Activated CD4-positive, CD25-positive, alpha-beta regulatory T cell treated with anti-CD3 and anti-CD28 coated beads, Interleukin-2, amount 50 U/mL, for 24 hours (primary cell): ENCODE measurements at regions not wholly inside any gene's neighbourhood (a gene's known extent, or its start where the extent isn't known, plus 50 kb on each side); places are given as distances from the start of the nearest gene placed in this dataset.
"Not testable (repeated sequence)": the region's sequence is repeated elsewhere in the genome, so short reads cannot be mapped to it uniquely, and the experiment has no call there.

Experiments used
- ATAC-seq, 2 donors: fragments of 150-1000 bp; cut with Tn5 transposase; one replicate each; pipeline ENCODE4 v1.10.0; 2021; ENCODE audit warnings: mild to moderate bottlenecking in 1 of 2, moderate library complexity in 1 of 2

DNA sequence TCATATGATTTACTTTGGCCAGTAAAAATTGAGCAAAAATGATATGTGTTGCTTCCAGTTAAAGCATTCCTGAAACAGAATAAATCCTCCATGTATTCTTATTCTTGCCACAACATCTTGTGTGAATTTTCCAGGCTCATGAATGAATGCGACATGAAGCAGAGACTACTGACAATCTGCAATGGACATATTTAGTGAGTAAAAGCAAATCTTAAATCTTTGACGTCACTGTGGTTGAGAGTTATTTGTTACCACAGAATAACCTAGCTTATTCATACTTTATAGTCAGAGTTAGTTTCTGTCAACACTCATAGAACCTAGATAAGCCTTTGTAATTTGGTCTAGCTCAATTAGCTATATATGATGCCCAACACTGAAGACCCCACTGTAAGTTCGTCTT is 1443.1 kb downstream of the PCDH9 start:
- ATAC-seq = no peak

DNA sequence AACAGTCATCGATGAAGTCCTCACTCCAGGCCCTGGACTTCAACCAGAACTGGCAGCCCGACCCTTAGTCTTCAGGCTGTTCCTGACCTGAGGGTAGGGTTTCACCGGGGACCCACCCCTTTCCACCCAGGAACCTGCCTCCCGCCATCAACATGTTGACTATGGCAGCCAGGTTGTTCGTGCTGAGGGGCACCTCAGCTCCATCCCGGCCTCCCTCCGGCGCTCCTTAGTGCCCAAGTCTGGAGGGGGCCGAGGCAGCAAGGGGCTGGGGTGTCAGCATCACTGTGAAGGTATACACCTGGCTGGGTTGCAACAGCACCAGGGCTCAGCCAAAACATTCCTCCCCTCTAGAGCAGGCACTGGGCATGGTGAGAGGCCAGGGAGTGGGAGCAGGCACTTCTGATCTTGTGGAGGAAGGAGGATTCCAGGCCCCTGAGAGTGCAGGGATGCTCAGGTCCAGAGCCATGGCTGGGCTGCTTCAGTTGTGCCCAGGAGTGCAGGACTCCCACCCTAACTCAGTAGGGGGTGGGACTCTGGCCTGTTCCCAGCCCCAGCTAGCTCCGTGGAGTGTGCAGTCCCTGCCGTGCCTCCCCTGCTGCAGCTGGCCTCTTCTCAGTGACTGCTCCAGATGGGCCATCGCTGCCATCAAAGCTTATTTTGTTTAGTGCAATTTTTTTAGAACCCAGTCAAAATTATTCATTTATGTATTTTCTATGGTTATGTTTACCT is 1445.9 kb downstream of the PCDH9 start:
- ATAC-seq = no peak

- ATAC-seq = no peak
Observed at GRCh38 chr13:65783383-65783782, 1446.8 kb downstream of the PCDH9 start.

DNA sequence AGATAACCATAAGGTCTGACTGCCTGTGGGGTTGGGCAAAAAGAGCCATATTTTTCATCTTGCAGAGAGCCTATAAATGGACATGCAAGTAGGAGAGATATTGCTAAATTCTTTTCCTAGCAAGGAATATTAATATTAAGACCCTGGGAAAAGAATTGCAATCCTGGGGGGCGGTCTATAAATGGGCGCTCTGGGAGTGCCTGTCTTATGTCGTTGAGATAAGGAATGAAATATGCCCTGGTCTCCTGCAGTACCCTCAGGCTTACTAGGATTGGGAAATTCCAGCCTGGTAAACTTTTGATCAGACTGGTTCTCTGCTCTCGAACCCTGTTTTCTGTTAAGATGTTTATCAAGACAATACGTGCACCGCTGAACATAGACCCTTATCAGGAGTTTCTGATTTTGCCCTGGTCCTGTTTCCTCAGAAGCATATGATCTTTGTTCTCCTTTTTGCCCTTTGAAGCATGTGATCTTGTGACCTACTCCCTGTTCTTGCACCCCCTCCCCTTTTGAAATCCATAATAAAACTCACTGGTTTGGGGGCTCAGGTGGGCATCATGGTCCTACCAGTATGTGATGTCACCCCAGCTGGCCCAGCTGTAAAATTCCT is 1458.3 kb downstream of the PCDH9 start:
- not testable (repeated sequence) for ATAC-seq

- no peak for ATAC-seq
Observed at GRCh38 chr13:65768545-65768944, 1461.6 kb downstream of the PCDH9 start.

DNA sequence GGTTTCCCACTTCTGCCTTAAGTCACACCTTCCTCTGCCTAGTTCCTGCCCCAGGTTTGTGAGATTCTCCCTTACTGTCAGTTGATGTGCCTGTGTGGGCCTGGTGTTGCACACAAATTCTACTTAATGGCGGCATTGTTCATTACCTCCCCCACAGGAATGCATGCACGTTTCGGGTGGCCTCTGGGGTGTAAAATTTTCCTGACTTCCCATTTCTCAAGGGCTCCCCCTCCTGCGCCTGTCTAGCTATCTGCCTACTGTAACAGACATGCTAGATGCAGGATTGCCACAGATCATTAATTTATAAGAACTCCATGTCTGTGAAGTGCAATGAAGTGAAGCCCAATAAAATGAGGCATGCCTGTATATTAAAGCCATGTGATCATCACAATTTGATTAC is 1466.3 kb downstream of the PCDH9 start:
- ATAC-seq = no peak

DNA sequence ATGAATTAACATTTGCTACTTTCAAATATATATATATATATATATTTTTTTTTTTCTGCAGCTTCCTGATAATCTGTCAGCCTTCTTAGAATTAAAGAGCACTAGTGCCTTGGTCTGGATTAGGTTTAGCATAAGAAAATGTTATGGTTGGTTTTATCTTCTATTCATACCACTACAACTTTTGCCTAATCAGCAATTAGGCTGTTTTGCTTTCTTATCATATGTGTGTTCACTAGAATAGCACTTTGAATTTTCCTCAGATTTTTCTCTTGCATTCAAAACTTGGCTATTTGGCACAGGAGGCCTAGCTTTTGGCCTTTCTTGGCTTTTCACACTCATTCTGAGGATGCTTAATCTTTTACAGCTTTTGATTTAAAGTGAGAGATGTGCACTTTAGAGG is 1468.1 kb downstream of the PCDH9 start:
- ATAC-seq = no peak

DNA sequence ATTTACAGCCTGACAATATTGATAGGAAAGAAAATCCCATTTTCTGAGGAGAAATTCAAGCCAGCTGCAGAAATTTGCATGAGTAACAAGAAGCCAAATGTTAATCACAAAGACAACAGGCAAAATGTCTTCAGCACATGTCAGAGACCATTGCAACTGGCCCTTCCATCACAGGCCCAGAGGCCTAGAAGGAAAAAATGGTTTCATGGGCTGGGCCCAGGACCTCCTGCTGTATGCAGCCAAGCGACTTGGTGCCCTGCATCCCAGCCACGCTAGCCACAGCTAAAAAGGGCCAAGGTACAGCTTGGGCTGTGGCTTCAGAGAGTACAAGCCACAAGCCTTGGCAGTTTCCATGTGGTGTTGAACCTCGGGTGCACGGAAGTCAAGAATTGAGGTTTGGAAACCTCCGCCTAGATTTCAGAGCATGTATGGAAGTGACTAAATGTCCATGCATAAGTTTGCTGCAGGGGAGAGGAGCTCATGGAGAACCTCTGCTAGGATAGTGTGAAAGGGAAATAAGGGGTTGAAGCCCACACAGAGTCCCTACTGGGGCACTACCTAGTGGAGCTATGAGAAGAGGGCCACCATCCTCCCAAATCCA is 1474.0 kb downstream of the PCDH9 start:
- no peak for ATAC-seq

DNA sequence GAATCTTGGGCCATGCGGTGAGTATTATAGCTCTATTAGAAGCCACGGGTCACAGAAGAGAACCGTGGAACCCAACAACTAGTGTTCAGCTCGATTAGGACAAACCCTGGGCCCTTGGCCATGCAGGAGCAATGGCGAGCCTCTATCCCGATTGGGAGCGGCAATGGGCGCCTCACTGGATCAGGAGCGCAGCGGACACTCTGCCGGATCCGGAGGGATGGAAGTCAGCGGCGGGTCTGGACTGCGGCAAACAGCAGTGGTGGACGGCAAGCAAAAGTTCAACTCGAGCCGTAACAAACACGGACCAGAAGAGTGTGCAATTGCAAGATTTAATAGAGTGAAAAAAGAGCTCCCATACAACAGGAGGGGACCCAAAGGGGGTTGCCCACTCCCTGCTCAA is 1481.9 kb downstream of the PCDH9 start:
- no peak for ATAC-seq

- no peak for ATAC-seq
Observed at GRCh38 chr13:65746406-65746921, 1483.7 kb downstream of the PCDH9 start.

GRCh38 chr13:65744836-65745235 is 1485.3 kb downstream of the PCDH9 start:
- ATAC-seq = no peak

DNA sequence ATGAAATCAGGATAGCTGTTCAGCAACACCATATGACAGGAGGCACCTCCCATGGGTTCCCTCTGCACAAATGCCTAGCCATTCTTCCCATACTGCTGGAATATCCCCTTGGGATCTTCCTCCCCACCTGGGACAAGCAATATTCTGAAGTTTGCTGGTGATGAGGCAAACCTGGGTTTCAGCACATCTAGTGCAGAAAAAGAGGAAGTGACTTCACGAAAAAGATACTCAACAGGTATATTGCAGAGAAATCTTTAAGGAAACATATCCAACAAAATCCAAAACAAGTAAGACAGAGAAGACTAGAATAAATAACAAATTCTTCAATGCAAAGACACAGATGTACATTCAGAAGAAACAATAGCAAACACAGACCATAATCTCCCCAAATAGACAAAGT is 1497.0 kb downstream of the PCDH9 start:
- no peak for ATAC-seq

DNA sequence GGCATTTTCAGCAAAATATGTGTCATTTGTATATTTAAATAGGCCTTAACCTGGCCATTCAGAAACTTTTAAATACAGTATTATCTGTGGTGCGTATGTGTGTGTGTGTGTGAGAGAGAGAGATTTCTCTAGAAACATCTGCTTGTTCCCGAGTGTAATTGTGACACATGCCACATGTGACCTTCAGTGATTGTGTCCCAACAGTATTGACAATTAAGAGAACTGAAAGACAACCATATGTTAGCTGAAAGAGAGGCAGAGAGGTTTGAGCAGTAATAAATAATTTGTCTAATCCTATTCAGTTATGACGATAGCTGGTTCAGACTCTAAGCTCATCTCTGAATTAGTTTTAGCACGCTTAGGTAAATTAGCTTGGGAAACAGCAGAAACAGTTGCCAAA is 1503.1 kb downstream of the PCDH9 start:
- no peak for ATAC-seq

- ATAC-seq = no peak
Observed at GRCh38 chr13:65725006-65725405, 1505.1 kb downstream of the PCDH9 start.

DNA sequence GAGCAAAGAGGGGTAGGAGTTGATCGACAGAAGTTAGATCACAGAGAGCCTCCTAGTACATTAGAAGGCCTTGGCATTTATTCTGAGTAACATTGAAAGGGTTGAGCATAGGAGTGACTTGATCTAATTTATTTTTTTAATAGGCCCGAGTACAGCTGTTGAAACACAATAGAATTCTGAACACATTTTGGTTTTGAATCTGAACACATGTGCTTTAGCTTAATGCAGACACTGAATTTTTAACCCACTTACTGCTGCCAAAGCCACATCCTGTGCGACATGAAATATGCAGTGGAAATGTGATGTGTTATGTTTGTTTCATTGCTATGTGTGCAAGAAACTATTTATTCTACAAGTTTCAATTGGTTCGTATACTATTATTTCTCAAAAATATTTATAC is 1505.9 kb downstream of the PCDH9 start:
- no peak for ATAC-seq

GRCh38 chr13:65722506-65722905 is 1507.6 kb downstream of the PCDH9 start:
- ATAC-seq = no peak

DNA sequence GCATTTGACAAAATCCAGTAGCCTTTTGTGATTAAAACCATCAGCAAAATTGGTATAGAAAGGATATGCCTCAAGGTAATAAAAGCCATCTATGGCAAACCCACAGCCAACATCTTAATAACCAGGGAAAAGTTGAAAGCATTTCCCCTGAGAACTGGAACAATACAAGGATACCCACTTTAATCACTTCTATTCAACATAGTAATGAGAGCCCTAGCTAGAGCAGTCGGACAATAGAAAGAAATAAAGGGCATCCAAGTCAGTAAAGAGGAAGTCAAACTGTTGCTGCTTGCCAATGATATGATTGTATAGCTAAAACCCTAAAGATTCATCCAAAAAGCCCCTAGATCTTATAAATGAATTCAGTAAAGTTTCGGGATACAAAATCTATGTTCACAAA is 1510.3 kb downstream of the PCDH9 start:
- no peak for ATAC-seq

DNA sequence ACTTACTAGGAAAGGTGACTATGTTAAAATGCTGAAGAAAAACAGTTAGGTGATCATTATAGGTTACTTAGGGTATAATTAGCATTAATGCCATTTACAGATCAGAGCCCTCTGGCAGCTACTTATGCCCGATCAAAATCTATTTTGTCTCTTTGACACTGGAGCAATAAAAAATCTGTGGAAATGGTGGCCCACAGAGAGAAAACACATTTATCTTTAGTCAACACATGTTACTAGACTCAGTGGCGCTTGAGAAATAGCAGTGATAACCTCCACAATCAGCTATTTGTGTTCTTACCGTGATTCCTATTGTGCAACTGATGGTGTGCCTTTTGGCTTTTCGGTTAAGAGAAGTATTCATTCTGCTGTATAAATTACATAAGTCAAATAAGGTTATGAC is 1519.6 kb downstream of the PCDH9 start:
- no peak for ATAC-seq

- no peak for ATAC-seq
Observed at GRCh38 chr13:65697843-65698242, 1532.3 kb downstream of the PCDH9 start.

- ATAC-seq = no peak
Observed at GRCh38 chr13:65679240-65679639, 1550.9 kb downstream of the PCDH9 start.

- no peak for ATAC-seq
Observed at GRCh38 chr13:65677906-65678305, 1552.2 kb downstream of the PCDH9 start.

DNA sequence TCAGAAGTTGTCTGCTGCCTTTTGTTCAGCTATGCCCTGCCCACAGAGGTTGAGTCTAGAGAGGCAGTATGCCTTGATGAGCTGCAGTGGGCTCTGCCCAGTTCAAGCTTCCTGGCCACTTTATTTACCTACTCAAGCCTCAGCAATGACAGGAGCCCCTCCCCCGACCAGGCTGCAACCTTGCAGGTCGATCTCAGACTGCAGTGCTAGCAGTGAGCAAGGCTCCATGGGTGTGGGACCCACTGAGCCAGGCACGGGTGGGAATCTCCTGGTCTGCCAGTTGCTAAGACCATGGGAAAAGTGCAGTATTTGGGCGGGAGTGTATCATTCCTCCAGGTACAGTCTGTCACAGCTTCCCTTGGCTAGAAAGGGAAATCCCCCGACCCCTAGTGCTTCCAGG is 1554.8 kb downstream of the PCDH9 start:
- not testable (repeated sequence) for ATAC-seq

DNA sequence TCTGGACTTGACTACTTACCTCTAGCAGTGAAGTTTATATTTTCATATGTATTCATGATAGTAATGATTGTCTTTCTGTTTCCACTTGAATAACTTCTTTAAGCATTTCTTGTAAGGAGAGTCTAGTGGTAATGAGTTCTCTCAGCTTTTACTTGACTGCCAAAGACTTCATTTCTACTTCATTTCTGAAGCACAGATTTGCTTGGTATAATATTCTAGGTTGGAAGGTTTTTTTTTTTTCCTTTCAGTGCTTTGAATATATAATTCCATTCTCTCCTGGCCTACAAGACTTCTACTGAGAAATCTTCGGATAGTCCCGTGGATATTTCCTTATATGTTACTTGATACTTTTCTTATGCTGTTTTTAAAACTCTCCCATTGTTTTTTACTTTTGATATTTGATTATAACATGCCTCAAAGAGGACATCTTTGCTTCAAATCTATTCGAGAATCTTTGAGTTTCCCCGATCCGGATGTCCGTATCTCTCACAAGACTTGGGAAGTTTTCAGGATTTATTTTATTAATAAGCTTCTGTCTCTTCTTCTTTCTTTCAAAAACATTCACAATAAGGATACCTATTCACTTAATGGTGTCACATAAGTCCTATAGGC is 1560.0 kb downstream of the PCDH9 start:
- no peak for ATAC-seq

DNA sequence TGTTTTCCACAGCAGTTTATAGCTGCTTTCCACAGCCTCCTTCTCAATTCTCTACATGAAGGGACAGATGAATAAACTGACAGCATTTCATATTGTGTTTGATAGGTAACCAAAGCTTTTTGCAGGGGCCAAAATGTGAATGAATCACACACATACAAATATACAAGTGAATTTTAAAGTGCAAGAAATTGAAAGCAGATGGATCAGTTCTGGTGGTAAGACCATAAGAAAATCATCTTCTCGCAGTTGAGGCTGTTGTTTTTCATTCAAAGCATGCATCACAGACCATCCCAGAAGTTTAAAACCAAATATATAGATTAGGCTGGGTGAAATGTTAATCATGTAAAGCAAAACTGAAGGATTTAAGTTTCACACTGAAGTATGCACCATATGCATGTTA is 1569.4 kb downstream of the PCDH9 start:
- ATAC-seq = no peak
